HG03095 (cell line): ENCODE measurements at regions not wholly inside any gene's neighbourhood (a gene's known extent, or its start where the extent isn't known, plus 50 kb on each side); places are given as distances from the start of the nearest gene placed in this dataset.

ENCODE experiments used
- ATAC-seq: cut with Tn5 transposase; IDR thresholded peaks from one replicate; pipeline ENCODE4 v1.9.1; 2021; ENCODE audit warnings: moderate library complexity; ENCODE audit not compliant: unreplicated experiment

- ATAC-seq = no peak
Observed at GRCh38 chr2:41958775-41959174, 89.0 kb upstream of the PKDCC start.

GRCh38 chr2:41959760-41960159 lies 88.1 kb upstream of the PKDCC start:
- no peak for ATAC-seq

- ATAC-seq = no peak
Observed at GRCh38 chr2:41962922-41963622, 84.7 kb upstream of the PKDCC start.

GRCh38 chr2:41963661-41964525 lies 83.9 kb upstream of the PKDCC start:
- no peak for ATAC-seq

GRCh38 chr2:41965173-41965908 lies 82.5 kb upstream of the PKDCC start:
- ATAC-seq = no peak

GRCh38 chr2:41965909-41966295 lies 81.9 kb upstream of the PKDCC start:
- ATAC-seq = no peak

GRCh38 chr2:41966431-41966893 lies 81.4 kb upstream of the PKDCC start:
- no peak for ATAC-seq

GRCh38 chr2:41966920-41967319 lies 80.9 kb upstream of the PKDCC start:
- no peak for ATAC-seq

- ATAC-seq = no peak
Observed at GRCh38 chr2:41967476-41968181, 80.2 kb upstream of the PKDCC start.

- no peak for ATAC-seq
Observed at GRCh38 chr2:41968182-41968578, 79.6 kb upstream of the PKDCC start.

GRCh38 chr2:41970988-41971660 lies 76.7 kb upstream of the PKDCC start:
- no peak for ATAC-seq

GRCh38 chr2:41972179-41972578 lies 75.6 kb upstream of the PKDCC start:
- no peak for ATAC-seq

GRCh38 chr2:41972819-41973218 lies 75.0 kb upstream of the PKDCC start:
- ATAC-seq = no peak

- no peak for ATAC-seq
Observed at GRCh38 chr2:41973871-41974270, 74.0 kb upstream of the PKDCC start.

- no peak for ATAC-seq
Observed at GRCh38 chr2:41981417-41981816, 66.4 kb upstream of the PKDCC start.

GRCh38 chr2:41985573-41986095 lies 62.2 kb upstream of the PKDCC start:
- ATAC-seq = no peak

- ATAC-seq = no peak
Observed at GRCh38 chr2:41989501-41990180, 58.2 kb upstream of the PKDCC start.

GRCh38 chr2:41990245-41990644 lies 57.6 kb upstream of the PKDCC start:
- ATAC-seq = no peak

- no peak for ATAC-seq
Observed at GRCh38 chr2:41990688-41991087, 57.1 kb upstream of the PKDCC start.
